ENCODE measurements at regions not wholly inside any gene's neighbourhood (a gene's known extent, or its start where the extent isn't known, plus 50 kb on each side); places are given as distances from the start of the nearest gene placed in this dataset.

GRCh38 chr6:80537118-80537972 is 430.9 kb downstream of the BCKDHB start:
- H3K27me3 ChIP-seq (replicated peaks in 1 of 2; ENCODE audit: control insufficient read depth in 2 of 2, insufficient read depth in 2 of 2, low read length in 1 of 2): no peaks in the 10 kb centered on the region
- H3K4me2 ChIP-seq (ENCODE audit: control insufficient read depth, insufficient read depth): no peak overlapping the region
- H2AFZ ChIP-seq (ENCODE audit: control insufficient read depth, low read depth, low read length): no peak overlapping the region
- no peaks in the 10 kb centered on the region for H3K36me3 ChIP-seq (ENCODE audit: control insufficient read depth in 2 of 2, insufficient read depth in 2 of 2, low read length in 1 of 2)
- ChIA-PET CTCF (no interaction called here), SMC1A (ENCODE audit: uncharacterized antibody, unreplicated experiment) (interaction anchor here (1.6 kb wide), 1 partner anchor 14 kb away, joined by 7 read pairs; no protein-coding TSS in a partner anchor), RAD21 (ENCODE audit: unreplicated experiment) (no interaction called here), POLR2A (no interaction called here)
- intact Hi-C loops (cut with micrococcal nuclease; ENCODE audit: unreplicated experiment) (no loop called here), in situ Hi-C loops (cut with MboI) (no loop called here)
- H3K9ac ChIP-seq (ENCODE audit: control insufficient read depth, insufficient read depth, low read length): no peak overlapping the region
- 42% methylated on average over 6 of the region's 6 CpGs for WGBS (ENCODE audit: insufficient coverage, insufficient replicate concordance, low lambda C conversion rate, missing lambda C conversion rate)
- BruUV-seq (replicated peaks): no TSS peak
- H4K20me1 ChIP-seq (ENCODE audit: control insufficient read depth, insufficient read depth): no peaks in the 10 kb centered on the region
- no peak for FAIRE-seq
- peak; percentile 37 for ATAC-seq
- no peak for TF ChIP-seq BCL11A (IDR thresholded peaks at IDR 0.05; ENCODE audit: low read depth, low read length)
- peak; percentile 62 for TF ChIP-seq ATF7 (IDR thresholded peaks at IDR 0.05; ENCODE audit: low read depth)
- no peaks in the 10 kb centered on the region for H3K79me2 ChIP-seq (ENCODE audit: control insufficient read depth, insufficient read depth, low read length)
- H3K27ac ChIP-seq (ENCODE audit: control insufficient read depth, insufficient read depth): no peak overlapping the region; the same call in 1 of the 2 replicates
- DNase-seq (ENCODE audit: low read depth, low spot score): no peak
- H3K4me1 ChIP-seq (ENCODE audit: control insufficient read depth, insufficient read depth, low read length): no peaks in the 10 kb centered on the region
- H3K4me3 ChIP-seq: no peak overlapping the region
- H3K9me3 ChIP-seq (replicated peaks; ENCODE audit: control insufficient read depth, insufficient read depth, low read length): peaks cover 3% of the 10 kb centered on the region; the same call in 2 of the 3 replicates

DNA sequence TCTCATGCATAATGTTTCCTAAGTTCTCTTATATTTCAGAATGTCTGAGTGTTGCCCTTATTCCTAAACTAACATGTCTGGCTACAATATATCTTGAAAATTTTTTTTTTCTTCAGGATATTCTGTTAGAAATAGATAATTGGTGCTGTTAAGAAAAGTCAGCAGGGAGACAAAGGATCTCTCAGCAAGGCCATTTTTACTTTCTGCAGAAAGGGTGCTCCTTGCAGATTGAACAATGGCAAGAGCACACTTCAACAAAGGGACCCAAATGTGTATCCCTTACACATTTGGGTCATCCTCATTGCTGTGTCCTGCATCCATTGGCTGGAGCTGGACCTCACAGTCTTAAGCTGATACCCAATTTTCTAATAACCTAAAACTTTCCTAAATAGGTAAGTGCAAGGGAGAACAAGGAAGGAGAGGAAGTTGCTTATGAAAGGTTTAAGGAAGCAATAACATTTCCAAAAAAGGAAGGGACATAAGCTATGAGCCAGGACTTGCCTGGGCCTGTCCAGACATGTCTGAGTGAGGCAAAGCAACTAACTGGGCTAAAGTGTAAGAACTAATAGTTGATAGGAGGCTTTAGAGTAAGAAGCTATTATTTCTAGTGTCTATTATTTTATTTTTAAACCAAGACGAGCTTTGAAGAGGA is 429.6 kb downstream of the BCKDHB start:
- peaks cover 3% of the 10 kb centered on the region; the same call in 2 of the 3 replicates for H3K9me3 ChIP-seq (replicated peaks; ENCODE audit: control insufficient read depth, insufficient read depth, low read length)
- FAIRE-seq: no peak
- H2AFZ ChIP-seq (ENCODE audit: control insufficient read depth, low read depth, low read length): no peak overlapping the region; the same call in 1 of the 2 replicates
- H3K9ac ChIP-seq (ENCODE audit: control insufficient read depth, insufficient read depth, low read length): no peak overlapping the region
- POLR2A ChIA-PET: interaction anchor here (0.6 kb wide), 1 partner anchor 20 kb away, joined by 5 read pairs; no protein-coding TSS in a partner anchor
- TF ChIP-seq RCOR1 (conservative IDR thresholded peaks at IDR 0.05; ENCODE audit: low read depth, low read length) (no peak), EZH2 (IDR thresholded peaks at IDR 0.05; ENCODE audit: borderline replicate concordance, control insufficient read depth, low read depth, low read length) (no peak), SMAD1 (IDR thresholded peaks at IDR 0.05; ENCODE audit: low read depth, partially characterized antibody) (no peak), CBX5 (IDR thresholded peaks at IDR 0.05; ENCODE audit: low read depth) (peak; percentile 20; the same call in 1 of the 2 replicates), IRF3 (IDR thresholded peaks at IDR 0.05) (no peak), BRCA1 (IDR thresholded peaks at IDR 0.05; ENCODE audit: low read depth, low read length) (no peak), USF1 (IDR thresholded peaks at IDR 0.05; ENCODE audit: borderline replicate concordance, extremely low read length, insufficient read depth, low read depth, low read length) (no peak)
- CTCF ChIA-PET: no interaction called here
- H3K27ac ChIP-seq (ENCODE audit: control insufficient read depth, insufficient read depth): peak overlapping the region; percentile 7; the same call in 1 of the 2 replicates
- no peaks in the 10 kb centered on the region for H3K36me3 ChIP-seq (ENCODE audit: control insufficient read depth in 2 of 2, insufficient read depth in 2 of 2, low read length in 1 of 2)
- WGBS (ENCODE audit: insufficient coverage, insufficient replicate concordance, low lambda C conversion rate, missing lambda C conversion rate): 0% methylated on average over 1 of the region's 1 CpG
- SMC1A ChIA-PET (ENCODE audit: uncharacterized antibody, unreplicated experiment): interaction anchor here (0.6 to 1.6 kb wide), 3 partner anchors 9 to 27 kb away, joined by 3 to 7 read pairs (median 3); no protein-coding TSS in a partner anchor
- H3K4me3 ChIP-seq: no peak overlapping the region
- no peaks in the 10 kb centered on the region for H3K79me2 ChIP-seq (ENCODE audit: control insufficient read depth, insufficient read depth, low read length)
- in situ Hi-C loops (cut with MboI): no loop called here
- RAD21 ChIA-PET (ENCODE audit: unreplicated experiment): no interaction called here
- H3K4me2 ChIP-seq (ENCODE audit: control insufficient read depth, insufficient read depth): no peak overlapping the region
- no peaks in the 10 kb centered on the region for H4K20me1 ChIP-seq (ENCODE audit: control insufficient read depth, insufficient read depth)
- H3K27me3 ChIP-seq (replicated peaks in 1 of 2; ENCODE audit: control insufficient read depth in 2 of 2, insufficient read depth in 2 of 2, low read length in 1 of 2): no peaks in the 10 kb centered on the region
- no TSS peak for BruUV-seq (replicated peaks)
- no peak for DNase-seq (ENCODE audit: low read depth, low spot score)
- ATAC-seq: no peak
- no peaks in the 10 kb centered on the region for H3K4me1 ChIP-seq (ENCODE audit: control insufficient read depth, insufficient read depth, low read length)
- intact Hi-C loops (cut with micrococcal nuclease; ENCODE audit: unreplicated experiment): no loop called here
